ENCODE measurements at regions not wholly inside any gene's neighbourhood (a gene's known extent, or its start where the extent isn't known, plus 50 kb on each side); places are given as distances from the start of the nearest gene placed in this dataset.

- Histone ChIP-seq H4K20me1 (ENCODE audit: low read length) (no peaks in the 10 kb centered on the region), H3K79me2 (ENCODE audit: low read length) (no peaks in the 10 kb centered on the region), H3K9ac (ENCODE audit: low read length) (no peak overlapping the region), H3K4me2 (ENCODE audit: low read length) (no peak overlapping the region), H3K9me2 (replicated peaks; ENCODE audit: low read length) (no peaks in the 10 kb centered on the region), H3K27ac (ENCODE audit: low read length) (no peak overlapping the region), H2AFZ (ENCODE audit: low read length) (no peak overlapping the region), H3K36me3 (ENCODE audit: low read depth, low read length) (no peaks in the 10 kb centered on the region), H3K9me3 (ENCODE audit: low read length) (no peaks in the 10 kb centered on the region), H3K4me1 (ENCODE audit: insufficient read depth, low read length) (no peaks in the 10 kb centered on the region), H3F3A (ENCODE audit: low read length, unreplicated experiment) (no peaks in the 10 kb centered on the region), H3K27me3 (ENCODE audit: low read length) (no peaks in the 10 kb centered on the region), H3K4me3 (ENCODE audit: low read length) (no peak overlapping the region)
- DNase-seq (no peak), ATAC-seq (no peak)
- ChIA-PET POLR2A (ENCODE audit: unreplicated experiment) (interaction anchor here (0.8 kb wide), 1 partner anchor 1139 kb away, joined by 6 read pairs; no protein-coding TSS in a partner anchor), CTCF (no interaction called here)
- TF ChIP-seq EZH2 (IDR thresholded peaks at IDR 0.05; ENCODE audit: low read length, unreplicated experiment) (no peak), EZH2phosphoT487 (IDR thresholded peaks at IDR 0.05; ENCODE audit: borderline replicate concordance, low read length) (no peak), CTCF (conservative IDR thresholded peaks at IDR 0.05; ENCODE audit: low read depth, low read length) (no peak)
- BruUV-seq (replicated peaks): no TSS peak
- intact Hi-C loops (cut with micrococcal nuclease): no loop called here
Observed at GRCh38 chr16:16868727-16869126, 489.8 kb downstream of the NPIPA7 start.

DNA sequence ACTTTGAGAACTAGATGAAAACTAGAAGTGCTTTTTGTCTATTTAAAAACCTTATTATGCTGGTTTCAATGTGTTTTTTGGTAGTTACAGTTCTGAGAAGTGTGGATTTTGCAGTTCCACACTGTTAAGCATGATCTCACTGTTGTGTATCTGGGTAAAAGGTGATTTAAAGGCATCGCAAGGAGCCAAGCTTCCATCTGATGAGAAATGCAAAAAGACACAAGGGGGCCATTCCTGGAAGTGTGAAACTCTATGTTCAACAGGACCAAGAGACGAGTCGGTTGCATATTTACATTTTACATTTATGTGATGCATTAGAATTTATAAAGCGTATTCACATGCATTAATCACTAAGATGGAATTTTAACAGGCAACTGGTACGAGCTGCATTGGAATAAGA is 490.8 kb downstream of the NPIPA7 start:
- H4K20me1 ChIP-seq (ENCODE audit: low read length): no peaks in the 10 kb centered on the region
- H3K4me3 ChIP-seq (ENCODE audit: low read length): no peak overlapping the region
- POLR2A ChIA-PET (ENCODE audit: unreplicated experiment): no interaction called here
- no TSS peak for BruUV-seq (replicated peaks)
- H3K9me3 ChIP-seq (ENCODE audit: low read length): no peaks in the 10 kb centered on the region
- no peaks in the 10 kb centered on the region for H3K9me2 ChIP-seq (replicated peaks; ENCODE audit: low read length)
- H3K27ac ChIP-seq (ENCODE audit: low read length): no peak overlapping the region
- no peak overlapping the region for H2AFZ ChIP-seq (ENCODE audit: low read length)
- CTCF ChIA-PET: no interaction called here
- DNase-seq (no peak), ATAC-seq (no peak)
- intact Hi-C loops (cut with micrococcal nuclease): no loop called here
- no peak overlapping the region for H3K9ac ChIP-seq (ENCODE audit: low read length)
- no peak overlapping the region for H3K4me2 ChIP-seq (ENCODE audit: low read length)
- no peaks in the 10 kb centered on the region for H3F3A ChIP-seq (ENCODE audit: low read length, unreplicated experiment)
- H3K27me3 ChIP-seq (ENCODE audit: low read length): no peaks in the 10 kb centered on the region
- no peaks in the 10 kb centered on the region for H3K36me3 ChIP-seq (ENCODE audit: low read depth, low read length)
- H3K4me1 ChIP-seq (ENCODE audit: insufficient read depth, low read length): no peaks in the 10 kb centered on the region
- H3K79me2 ChIP-seq (ENCODE audit: low read length): no peaks in the 10 kb centered on the region
- TF ChIP-seq EZH2 (IDR thresholded peaks at IDR 0.05; ENCODE audit: low read length, unreplicated experiment) (no peak), CTCF (conservative IDR thresholded peaks at IDR 0.05; ENCODE audit: low read depth, low read length) (no peak), EZH2phosphoT487 (IDR thresholded peaks at IDR 0.05; ENCODE audit: borderline replicate concordance, low read length) (no peak)

DNA sequence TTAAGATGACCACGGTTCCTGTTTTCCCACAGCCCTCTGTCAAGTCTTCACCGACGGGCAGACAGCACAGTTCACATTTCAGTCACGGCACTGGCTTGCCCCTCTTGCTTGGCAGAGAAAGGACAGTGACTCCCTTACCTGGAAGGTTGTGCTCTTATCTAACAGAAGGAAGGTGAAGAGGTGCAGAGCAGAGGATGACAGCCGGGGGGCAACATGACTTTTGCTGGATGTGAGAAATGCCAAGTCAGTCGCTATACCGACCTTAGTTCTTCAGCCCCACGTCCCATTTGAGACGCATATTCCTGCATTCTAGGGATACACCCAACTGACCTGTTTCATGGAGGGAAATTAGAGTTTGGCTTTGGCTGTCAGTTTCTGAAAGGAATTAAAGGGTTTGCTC is 492.3 kb downstream of the NPIPA7 start:
- POLR2A ChIA-PET (ENCODE audit: unreplicated experiment): no interaction called here
- TF ChIP-seq EZH2 (IDR thresholded peaks at IDR 0.05; ENCODE audit: low read length, unreplicated experiment) (no peak), CTCF (conservative IDR thresholded peaks at IDR 0.05; ENCODE audit: low read depth, low read length) (no peak), EZH2phosphoT487 (IDR thresholded peaks at IDR 0.05; ENCODE audit: borderline replicate concordance, low read length) (no peak)
- CTCF ChIA-PET: no interaction called here

More for the DNA sequence above, 492.3 kb downstream of the NPIPA7 start:
- H3K9me3 ChIP-seq (ENCODE audit: low read length): no peaks in the 10 kb centered on the region
- H3F3A ChIP-seq (ENCODE audit: low read length, unreplicated experiment): no peaks in the 10 kb centered on the region
- no peak overlapping the region for H2AFZ ChIP-seq (ENCODE audit: low read length)
- H3K9ac ChIP-seq (ENCODE audit: low read length): no peak overlapping the region
- no TSS peak for BruUV-seq (replicated peaks)
- no peaks in the 10 kb centered on the region for H4K20me1 ChIP-seq (ENCODE audit: low read length)
- DNase-seq (no peak), ATAC-seq (no peak)
- no peaks in the 10 kb centered on the region for H3K36me3 ChIP-seq (ENCODE audit: low read depth, low read length)
- no peaks in the 10 kb centered on the region for H3K4me1 ChIP-seq (ENCODE audit: insufficient read depth, low read length)
- no peaks in the 10 kb centered on the region for H3K79me2 ChIP-seq (ENCODE audit: low read length)
- no peak overlapping the region for H3K4me2 ChIP-seq (ENCODE audit: low read length)
- no peaks in the 10 kb centered on the region for H3K9me2 ChIP-seq (replicated peaks; ENCODE audit: low read length)
- no peaks in the 10 kb centered on the region for H3K27me3 ChIP-seq (ENCODE audit: low read length)
- H3K4me3 ChIP-seq (ENCODE audit: low read length): no peak overlapping the region
- no peak overlapping the region for H3K27ac ChIP-seq (ENCODE audit: low read length)
- intact Hi-C loops (cut with micrococcal nuclease): no loop called here
